ENCODE measurements at regions not wholly inside any gene's neighbourhood (a gene's known extent, or its start where the extent isn't known, plus 50 kb on each side); places are given as distances from the start of the nearest gene placed in this dataset.

DNA sequence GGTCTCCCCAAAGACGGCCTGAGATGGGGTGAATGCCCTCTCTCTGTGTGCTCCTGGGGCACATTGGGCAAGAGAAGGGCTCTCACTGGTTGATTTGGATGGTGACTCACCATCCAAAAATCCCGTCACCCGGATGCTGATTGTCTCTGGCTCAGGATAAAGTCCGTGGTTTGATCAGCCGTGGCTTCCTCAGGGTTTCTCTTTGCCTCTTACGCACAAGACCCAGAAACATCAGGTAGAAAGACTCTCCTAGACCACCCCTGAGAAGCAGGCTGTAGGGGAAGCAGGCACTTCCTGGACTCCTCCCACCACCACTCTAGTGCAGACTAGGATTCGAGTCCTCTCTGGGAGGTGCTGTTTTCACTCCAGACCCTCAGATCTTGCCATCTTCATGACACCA, 176.1 kb upstream of the NCAM1 start:
- no peak overlapping the region for H2BK15ac ChIP-seq (ENCODE audit: low read depth, low read length)
- H3K79me1 ChIP-seq (ENCODE audit: low read depth in 1 of 2, low read length in 2 of 2), result no peaks in the 10 kb centered on the region
- TF ChIP-seq MAZ (IDR thresholded peaks at IDR 0.05; ENCODE audit: borderline replicate concordance, low read depth, low read length) (no peak), MAFK (IDR thresholded peaks at IDR 0.05; ENCODE audit: low read depth, low read length) (no peak), RAD21 (IDR thresholded peaks at IDR 0.05; ENCODE audit: low read length) (no peak), MXI1 (IDR thresholded peaks at IDR 0.05; ENCODE audit: borderline replicate concordance, low read depth, low read length) (no peak), CTCF (conservative IDR thresholded peaks at IDR 0.05; ENCODE audit: low read depth, low read length) (no peak), CHD1 (IDR thresholded peaks at IDR 0.05; ENCODE audit: low read depth, low read length) (no peak)
- H4K8ac ChIP-seq (ENCODE audit: low read depth in 2 of 2, low read length in 2 of 2), result no peak overlapping the region
- H3K18ac ChIP-seq (ENCODE audit: low read depth, low read length), result no peak overlapping the region
- POLR2A ChIA-PET (ENCODE audit: unreplicated experiment), result no interaction called here
- no peak overlapping the region for H2AK9ac ChIP-seq (replicated peaks; ENCODE audit: low read depth, low read length, poor library complexity)
- H3K23ac ChIP-seq (ENCODE audit: low read depth, low read length), result no peak overlapping the region
- in situ Hi-C loops (cut with MboI; ENCODE audit: low sequenced_read_pairs) (no loop called here), intact Hi-C loops (cut with micrococcal nuclease) (no loop called here), dilution Hi-C loops (cut with HindIII; ENCODE audit: low sequenced_read_pairs, unreplicated experiment) (no loop called here)
- no peaks in the 10 kb centered on the region for H3K9me1 ChIP-seq (ENCODE audit: insufficient read depth, low read length)
- H3K9me3 ChIP-seq (ENCODE audit: control insufficient read depth, insufficient read depth, low read length), result 0 out of 2 replicates have a peak, but pooled peaks cover 2% of the 10 kb centered on the region
- H3K4ac ChIP-seq (ENCODE audit: low read depth, low read length), result no peak overlapping the region
- H4K5ac ChIP-seq (ENCODE audit: low read depth, low read length), result no peak overlapping the region
- no TSS peak for BruUV-seq (replicated peaks)
- no peaks in the 10 kb centered on the region for H3K36me3 ChIP-seq (ENCODE audit: control insufficient read depth, insufficient read depth, low read length)
- no peak overlapping the region for H2AFZ ChIP-seq (replicated peaks; ENCODE audit: low read length, poor library complexity)
- DNase-seq, result no peak
- H2AK5ac ChIP-seq (ENCODE audit: low read depth, low read length), result no peak overlapping the region
- H3K4me1 ChIP-seq (ENCODE audit: control insufficient read depth, insufficient read depth, low read length), result no peaks in the 10 kb centered on the region
- H3K4me3 ChIP-seq (ENCODE audit: insufficient read depth, low read depth, low read length), result no peak overlapping the region
- H3K27ac ChIP-seq (ENCODE audit: insufficient read depth, low read length), result no peak overlapping the region
- no peak overlapping the region for H3K56ac ChIP-seq (ENCODE audit: extremely low read depth, insufficient read depth, low read length)
- no peak for ATAC-seq (ENCODE audit: low read depth)
- no peak overlapping the region for H2BK120ac ChIP-seq (ENCODE audit: low read depth, low read length)
- H3K9ac ChIP-seq (ENCODE audit: low read depth, low read length), result no peak overlapping the region
- no peaks in the 10 kb centered on the region for H3K27me3 ChIP-seq (ENCODE audit: control insufficient read depth, insufficient read depth, low read length)
- no peaks in the 10 kb centered on the region for H4K20me1 ChIP-seq (ENCODE audit: insufficient read depth, low read length)
- no peak overlapping the region for H3K14ac ChIP-seq (replicated peaks; ENCODE audit: low read depth, low read length)
- no peak overlapping the region for H4K91ac ChIP-seq (ENCODE audit: insufficient read depth, low read depth, low read length)
- WGBS, 2 experiments (ENCODE audit: extremely low coverage in 2 of 2, insufficient read length in 1 of 2), result no CpG with 5 or more reads among the region's 7 CpGs
- no peak overlapping the region for H3K4me2 ChIP-seq (ENCODE audit: low read depth, low read length)
- no peak overlapping the region for H2BK5ac ChIP-seq (ENCODE audit: low read depth, low read length, poor library complexity, severe bottlenecking)
- H2BK20ac ChIP-seq (ENCODE audit: low read depth, low read length), result no peak overlapping the region
- CTCF ChIA-PET, result no interaction called here
